Panc1 (cell line): ENCODE measurements at regions not wholly inside any gene's neighbourhood (a gene's known extent, or its start where the extent isn't known, plus 50 kb on each side); places are given as distances from the start of the nearest gene placed in this dataset.

Experiments
- POLR2AphosphoS5 ChIP-seq: IDR thresholded peaks from 2 replicates; pipeline ENCODE4 v1.6.1; 2012; ENCODE audit warnings: mild to moderate bottlenecking, low read depth, low read length, moderate library complexity
- REST ChIP-seq, 2 experiments: IDR thresholded peaks; 2 replicates each; pipeline ENCODE4 v1.6.1; 2011 to 2012; ENCODE audit warnings: low read depth in 2 of 2, control low read depth in 1 of 2, low read length in 1 of 2, mild to moderate bottlenecking in 1 of 2, moderate library complexity in 1 of 2; ENCODE audit not compliant: insufficient read depth in 1 of 2
- SIN3A ChIP-seq: IDR thresholded peaks from 2 replicates; pipeline ENCODE4 v1.6.1; 2012; ENCODE audit warnings: low read depth, mild to moderate bottlenecking, low read length, moderate library complexity, borderline replicate concordance; ENCODE audit not compliant: insufficient read depth
- TCF7L2 ChIP-seq: IDR thresholded peaks from 2 replicates; pipeline ENCODE4 v1.6.1; 2011; ENCODE audit warnings: mild to moderate bottlenecking, low read depth, low read length, inconsistent platforms
- TF ChIP-seq, protein P1 (sequence below): fragments of 450-650 bp; IDR thresholded peaks from 2 replicates; pipeline ENCODE4 v1.5.1; 2017; ENCODE audit warnings: mild to moderate bottlenecking

- TF ChIP-seq, protein P1, sequence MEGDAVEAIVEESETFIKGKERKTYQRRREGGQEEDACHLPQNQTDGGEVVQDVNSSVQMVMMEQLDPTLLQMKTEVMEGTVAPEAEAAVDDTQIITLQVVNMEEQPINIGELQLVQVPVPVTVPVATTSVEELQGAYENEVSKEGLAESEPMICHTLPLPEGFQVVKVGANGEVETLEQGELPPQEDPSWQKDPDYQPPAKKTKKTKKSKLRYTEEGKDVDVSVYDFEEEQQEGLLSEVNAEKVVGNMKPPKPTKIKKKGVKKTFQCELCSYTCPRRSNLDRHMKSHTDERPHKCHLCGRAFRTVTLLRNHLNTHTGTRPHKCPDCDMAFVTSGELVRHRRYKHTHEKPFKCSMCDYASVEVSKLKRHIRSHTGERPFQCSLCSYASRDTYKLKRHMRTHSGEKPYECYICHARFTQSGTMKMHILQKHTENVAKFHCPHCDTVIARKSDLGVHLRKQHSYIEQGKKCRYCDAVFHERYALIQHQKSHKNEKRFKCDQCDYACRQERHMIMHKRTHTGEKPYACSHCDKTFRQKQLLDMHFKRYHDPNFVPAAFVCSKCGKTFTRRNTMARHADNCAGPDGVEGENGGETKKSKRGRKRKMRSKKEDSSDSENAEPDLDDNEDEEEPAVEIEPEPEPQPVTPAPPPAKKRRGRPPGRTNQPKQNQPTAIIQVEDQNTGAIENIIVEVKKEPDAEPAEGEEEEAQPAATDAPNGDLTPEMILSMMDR = no peak
- TF ChIP-seq POLR2AphosphoS5 = no peak
- TF ChIP-seq REST (IDR thresholded peaks at IDR 0.05; ENCODE audit: insufficient read depth in 1 of 2, low read depth in 2 of 2, low read length in 1 of 2) = no peak
- no peak for TF ChIP-seq SIN3A
- no peak for TF ChIP-seq TCF7L2
Measured at GRCh38 chr7:24501009-24501408, 72.2 kb upstream of the PALS2 start.
